HepG2 (cell line): ENCODE measurements at regions not wholly inside any gene's neighbourhood (a gene's known extent, or its start where the extent isn't known, plus 50 kb on each side); places are given as distances from the start of the nearest gene placed in this dataset.

Source experiments
- ATAC-seq: fragments of 200-7000 bp; cut with Tn5 transposase; 3 replicates; pipeline ENCODE4 v1.9.1; 2020; ENCODE audit warnings: mild to moderate bottlenecking, moderate library complexity
- BruUV-seq: library from RNA; stranded (reverse); fragments of 400-500 nt; replicated peaks from 2 replicates; lab custom pipeline; 2021; lab: Mats Ljungman, UMichigan
- CTCF ChIA-PET: fragments of 300-600 bp; formaldehyde crosslinking; extraction: SDS; loops from one replicate; lab custom pipeline; 2021; ENCODE audit warnings: low total read pairs, inconsistent platforms, low intra/inter-chr PET ratio; lab: Yijun Ruan, JAX
- POLR2A ChIA-PET: fragments of 350-600 bp; sonication (Branson Sonifier 250); formaldehyde crosslinking; loops from one replicate; lab custom pipeline; 2020; ENCODE audit warnings: antibody characterized with exemption, inconsistent platforms; lab: Yijun Ruan, JAX
- DNase-seq: peaks from one replicate; pipeline ENCODE4 v3.0.0-alpha.2; 2015; ENCODE audit warnings: low spot score
- FAIRE-seq: peaks from 3 replicates; lab custom pipeline; 2011; peaks lifted over from hg19 to GRCh38; lab: Jason Lieb, UNC
- H2AFZ ChIP-seq: one replicate; pipeline ENCODE4 v1.6.1; 2011; ENCODE audit warnings: low read length, inconsistent platforms
- H3K27ac ChIP-seq: fragments of 300-600 bp; 3 replicates; pipeline ENCODE4 v1.8.0; 2011; ENCODE audit warnings: mixed run types, mild to moderate bottlenecking, mixed read lengths, low read length, inconsistent platforms; ENCODE audit not compliant: insufficient read depth; ENCODE audit errors: extremely low read length
- H3K27me3 ChIP-seq, 2 experiments: fragments of 200-600 bp in 1 of 2; 2 replicates in 1 of 2; 3 replicates in 1 of 2; pipeline versions ENCODE4 v1.6.0 to v1.8.0; 2011; ENCODE audit warnings: low read length in 2 of 2, mild to moderate bottlenecking in 2 of 2, moderate library complexity in 2 of 2, inconsistent platforms in 1 of 2; ENCODE audit not compliant: insufficient read depth in 2 of 2, control insufficient read depth in 1 of 2
- H3K36me3 ChIP-seq, 2 experiments: fragments of 200-600 bp in 1 of 2; replicated peaks in 1 of 2; 2 replicates in 1 of 2; 3 replicates in 1 of 2; pipeline versions ENCODE4 v1.5.1 to v1.8.0; 2011; ENCODE audit warnings: low read length in 2 of 2, inconsistent platforms in 1 of 2; ENCODE audit not compliant: insufficient read depth in 2 of 2, control insufficient read depth in 1 of 2
- H3K4me1 ChIP-seq: 2 replicates; pipeline ENCODE4 v1.5.1; 2012; ENCODE audit warnings: low read length, inconsistent platforms; ENCODE audit not compliant: insufficient read depth
- H3K4me2 ChIP-seq: 2 replicates; pipeline ENCODE4 v1.6.0; 2011; ENCODE audit warnings: low read depth, low read length, inconsistent platforms
- H3K4me3 ChIP-seq, 3 experiments: fragments of 200-600 bp in 1 of 3; sonication (generic), shearing (Covaris generic) in 1 of 3; replicated peaks in 1 of 3; 2 replicates each; pipeline ENCODE4 v1.5.1; 2011 to 2016; ENCODE audit warnings: low read length in 3 of 3, inconsistent platforms in 2 of 3, low read depth in 2 of 3, mild to moderate bottlenecking in 2 of 3, control low read depth in 1 of 3, mixed read lengths in 1 of 3; ENCODE audit not compliant: insufficient read depth in 1 of 3
- H3K79me2 ChIP-seq: one replicate; pipeline ENCODE4 v1.6.1; 2011; ENCODE audit warnings: low read length, inconsistent platforms; ENCODE audit not compliant: insufficient read depth
- H3K9ac ChIP-seq: 2 replicates; pipeline ENCODE4 v1.6.0; 2011; ENCODE audit warnings: mild to moderate bottlenecking, low read depth, low read length, inconsistent platforms; ENCODE audit not compliant: insufficient read depth
- H3K9me3 ChIP-seq: 2 replicates; pipeline ENCODE4 v1.5.1; 2012; ENCODE audit warnings: mild to moderate bottlenecking, low read length
- H4K20me1 ChIP-seq: 2 replicates; pipeline ENCODE4 v1.6.0; 2011; ENCODE audit warnings: inconsistent platforms, mild to moderate bottlenecking, low read length, moderate library complexity; ENCODE audit not compliant: insufficient read depth
- DPF2 ChIP-seq: sonication (generic); formaldehyde crosslinking; IDR thresholded peaks from 2 replicates; pipeline ENCODE4 v1.4.0; 2020; ENCODE audit warnings: mild to moderate bottlenecking, low read depth, missing genetic modification reagents, borderline replicate concordance
- GATAD1 ChIP-seq: IDR thresholded peaks from 2 replicates; pipeline ENCODE4 v1.6.1; 2016; ENCODE audit warnings: missing genetic modification reagents, missing compliant biosample characterization
- IKZF1 ChIP-seq: fragments of 450-650 bp; IDR thresholded peaks from 2 replicates; pipeline ENCODE4 v1.7.1; 2016
- IRF1 ChIP-seq: sonication (generic); formaldehyde crosslinking; IDR thresholded peaks from 2 replicates; pipeline ENCODE4 v1.4.0; 2020; ENCODE audit warnings: low read depth, mild to moderate bottlenecking, missing genetic modification reagents
- KAT7 ChIP-seq: IDR thresholded peaks from 2 replicates; pipeline ENCODE4 v1.6.1; 2018; ENCODE audit warnings: borderline replicate concordance, missing compliant biosample characterization
- MEIS2 ChIP-seq: sonication (generic); formaldehyde crosslinking; IDR thresholded peaks from 2 replicates; pipeline ENCODE4 v1.9.0; 2021; ENCODE audit warnings: mild to moderate bottlenecking, missing genetic modification reagents
- NFE2L1 ChIP-seq: sonication (generic); formaldehyde crosslinking; IDR thresholded peaks from 2 replicates; pipeline ENCODE4 v1.4.0; 2020; ENCODE audit warnings: missing genetic modification reagents, mild to moderate bottlenecking, borderline replicate concordance
- PAF1 ChIP-seq: IDR thresholded peaks from 2 replicates; pipeline ENCODE4 v1.6.1; 2016; ENCODE audit warnings: missing genetic modification reagents, missing compliant biosample characterization
- PHF8 ChIP-seq: sonication (generic); formaldehyde crosslinking; IDR thresholded peaks from 2 replicates; pipeline ENCODE4 v1.5.0; 2020; ENCODE audit warnings: missing genetic modification reagents
- POGZ ChIP-seq: sonication (generic); formaldehyde crosslinking; IDR thresholded peaks from 2 replicates; pipeline ENCODE4 v1.4.0; 2020; ENCODE audit warnings: mild to moderate bottlenecking, missing genetic modification reagents
- POLR2A ChIP-seq, 2 experiments: IDR thresholded peaks; 2 replicates each; pipeline ENCODE4 v1.6.1; 2011; ENCODE audit warnings: low read depth in 2 of 2, low read length in 2 of 2, mild to moderate bottlenecking in 1 of 2, moderate library complexity in 1 of 2; ENCODE audit not compliant: insufficient read depth in 1 of 2
- STAT5B ChIP-seq: sonication (generic); formaldehyde crosslinking; IDR thresholded peaks from 2 replicates; pipeline ENCODE4 v1.4.0; 2020; ENCODE audit warnings: missing genetic modification reagents
- ZMYM3 ChIP-seq: sonication (generic); formaldehyde crosslinking; IDR thresholded peaks from 2 replicates; pipeline ENCODE4 v1.5.1; 2020; ENCODE audit warnings: mild to moderate bottlenecking, missing genetic modification reagents
- ZNF251 ChIP-seq: sonication (generic); formaldehyde crosslinking; IDR thresholded peaks from 2 replicates; pipeline ENCODE4 v1.9.0; 2021; ENCODE audit warnings: mild to moderate bottlenecking, missing genetic modification reagents
- WGBS: methylation state at CpG from one replicate; pipeline ENCODE4 v1.1.6; 2017; ENCODE audit warnings: low lambda C conversion rate; 5-methylcytosine and 5-hydroxymethylcytosine counted together
- in situ Hi-C: cut with HindIII; loops from 2 replicates; pipeline ENCODE4 v1.10.0; 2017; ENCODE audit warnings: low pct_unique_long_range_greater_than_20kb; ENCODE audit not compliant: extremely low pct_ligation_motif_present
- intact Hi-C: fragments of 100-400 bp; cut with micrococcal nuclease; formaldehyde crosslinking; loops from one replicate; pipeline ENCODE4 v1.10.0; 2022; ENCODE audit not compliant: unreplicated experiment

- CTCF ChIA-PET = no interaction called here
- 0% methylated on average over 1 of the region's 3 CpGs for WGBS
- Histone ChIP-seq H3K36me3 (no peaks in the 10 kb centered on the region), H3K9ac (no peak overlapping the region), H2AFZ (no peak overlapping the region), H3K27me3 (no peaks in the 10 kb centered on the region), H3K4me3 (no peak overlapping the region), H3K4me2 (no peak overlapping the region), H3K79me2 (no peaks in the 10 kb centered on the region), H3K27ac (no peak overlapping the region), H4K20me1 (no peaks in the 10 kb centered on the region), H3K9me3 (no peaks in the 10 kb centered on the region), H3K4me1 (no peaks in the 10 kb centered on the region)
- no peak for FAIRE-seq
- POLR2A ChIA-PET = no interaction called here
- no peak for DNase-seq
- in situ Hi-C loops (no loop called here), intact Hi-C loops (no loop called here)
- ATAC-seq = no peak
- BruUV-seq = no TSS peak
- TF ChIP-seq NFE2L1 (CRISPR knock-in tag) (no peak), PHF8 (CRISPR knock-in tag) (no peak), KAT7 (no peak), GATAD1 (CRISPR knock-in tag) (no peak), ZNF251 (CRISPR knock-in tag) (no peak), IRF1 (CRISPR knock-in tag) (no peak), PAF1 (CRISPR knock-in tag) (no peak), POLR2A (IDR thresholded peaks at IDR 0.05; ENCODE audit: insufficient read depth in 1 of 2, low read depth in 2 of 2, low read length in 2 of 2) (no peak), STAT5B (no peak), DPF2 (CRISPR knock-in tag) (no peak), MEIS2 (CRISPR knock-in tag) (no peak), ZMYM3 (CRISPR knock-in tag) (no peak), POGZ (CRISPR knock-in tag) (no peak), IKZF1 (no peak)
Measured at GRCh38 chr4:90007494-90008167, 113.0 kb downstream of the MMRN1 start.
